ENCODE measurements at regions not wholly inside any gene's neighbourhood (a gene's known extent, or its start where the extent isn't known, plus 50 kb on each side); places are given as distances from the start of the nearest gene placed in this dataset.
"Not testable (repeated sequence)": the region's sequence is repeated elsewhere in the genome, so short reads cannot be mapped to it uniquely, and the experiment has no call there.

- H3K27ac ChIP-seq (ENCODE audit: low read depth, low read length), result no peak overlapping the region
- H3K4me3 ChIP-seq (ENCODE audit: low read depth, low read length), result no peak overlapping the region
- H3K27me3 ChIP-seq (ENCODE audit: control insufficient read depth, insufficient read depth, low read length), result no peaks in the 10 kb centered on the region
- peaks cover 11% of the 10 kb centered on the region; the same call in 1 of the 2 replicates for H3K9me3 ChIP-seq (ENCODE audit: control insufficient read depth, insufficient read depth, low read length)
- ChIA-PET CTCF (no interaction called here), POLR2A (no interaction called here)
- no peak for DNase-seq (ENCODE audit: low read depth, low spot score)
- no peak for TF ChIP-seq CTCF (IDR thresholded peaks at IDR 0.05; ENCODE audit: low read depth, low read length)
These were observed 370.7 kb upstream of the SGO1 start for GRCh38 chr3:20556661-20557060.

DNA sequence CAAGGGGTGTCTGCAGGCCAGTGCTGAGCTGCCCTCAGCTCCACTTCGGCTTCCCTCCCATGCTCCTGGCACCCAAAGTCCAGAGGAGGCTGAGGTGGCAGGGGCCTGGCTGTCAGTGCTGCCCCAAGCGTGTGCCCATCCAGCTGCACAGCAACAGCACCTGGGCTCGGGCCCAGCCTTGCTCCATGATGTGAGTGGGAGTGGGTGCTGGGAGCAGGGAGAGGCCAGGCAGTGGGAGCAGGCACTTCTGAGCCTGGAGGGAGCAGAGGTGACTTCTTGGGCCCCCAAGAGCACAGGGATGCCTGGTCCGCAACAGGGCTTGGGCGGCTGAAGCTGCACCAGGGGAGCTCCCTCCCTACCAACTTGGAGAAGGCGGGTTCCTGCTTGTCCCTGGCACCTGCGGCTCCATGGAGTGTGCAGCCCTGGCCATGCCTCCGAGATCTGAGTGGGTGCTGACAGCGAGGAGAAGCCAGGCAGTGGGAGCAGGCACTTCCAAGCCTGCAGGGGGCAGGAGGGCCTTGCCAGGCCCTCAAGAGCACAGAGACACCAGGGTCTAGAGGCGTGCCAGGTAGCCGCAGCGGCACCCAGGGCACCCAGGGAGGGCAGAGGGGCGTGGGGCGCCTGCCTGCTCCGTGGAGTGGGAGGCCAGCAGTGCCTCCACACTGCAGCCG lies 366.7 kb upstream of the SGO1 start:
- CTCF ChIA-PET, result no interaction called here
- no peak overlapping the region for H3K27ac ChIP-seq (ENCODE audit: low read depth, low read length)

DNA sequence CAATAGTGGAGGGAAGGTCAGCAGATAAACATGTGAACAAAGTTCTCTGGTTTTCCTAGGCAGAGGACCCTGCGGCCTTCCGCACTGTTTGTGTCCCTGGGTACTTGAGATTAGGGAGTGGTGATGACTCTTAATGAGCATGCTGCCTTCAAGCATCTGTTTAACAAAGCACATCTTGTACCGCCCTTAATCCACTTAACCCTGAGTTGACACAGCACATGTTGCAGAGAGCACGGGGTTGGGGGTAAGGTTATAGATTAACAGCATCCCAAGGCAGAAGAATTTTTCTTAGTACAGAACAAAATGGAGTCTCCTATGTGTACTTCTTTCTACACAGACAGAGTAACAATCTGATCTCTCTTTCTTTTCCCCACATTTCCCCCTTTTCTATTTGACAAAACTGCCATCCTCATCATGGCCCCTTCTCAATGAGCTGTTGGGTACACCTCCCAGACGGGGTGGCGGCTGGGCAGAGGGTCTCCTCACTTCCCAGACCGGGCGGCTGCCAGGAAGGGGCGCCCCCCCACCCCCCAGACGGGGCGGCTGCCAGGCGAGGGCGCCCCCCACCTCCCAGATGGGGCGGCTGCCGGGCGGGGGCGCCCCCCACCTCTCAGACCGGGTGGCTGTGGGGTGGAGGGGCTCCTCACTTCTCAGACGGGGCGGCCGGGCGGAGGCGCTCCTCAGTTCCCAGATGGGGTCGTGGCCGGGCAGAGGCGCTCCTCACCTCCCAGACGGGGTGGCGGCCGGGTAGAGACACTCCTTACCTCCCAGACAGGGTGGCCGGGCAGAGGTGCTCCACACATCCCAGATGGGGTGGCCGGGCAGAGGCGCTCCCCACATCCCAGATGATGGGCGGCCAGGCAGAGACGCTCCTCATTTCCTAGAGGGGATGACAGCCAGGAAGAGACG lies 361.6 kb upstream of the SGO1 start:
- H3K27ac ChIP-seq (ENCODE audit: low read depth, low read length); POLR2A ChIA-PET; H3K4me3 ChIP-seq (ENCODE audit: low read depth, low read length); H3K27me3 ChIP-seq (ENCODE audit: control insufficient read depth, insufficient read depth, low read length); DNase-seq (ENCODE audit: low read depth, low spot score): not testable (repeated sequence)
- peaks cover 11% of the 10 kb centered on the region; the same call in 1 of the 2 replicates for H3K9me3 ChIP-seq (ENCODE audit: control insufficient read depth, insufficient read depth, low read length)
- CTCF ChIA-PET, result interaction anchor here (0.6 kb wide), 1 partner anchor 17 kb away, joined by 3 read pairs; no protein-coding TSS in a partner anchor

More for the DNA sequence above, 366.7 kb upstream of the SGO1 start:
- Histone ChIP-seq H3K9me3 (ENCODE audit: control insufficient read depth, insufficient read depth, low read length) (peaks cover 17% of the 10 kb centered on the region; the same call in 1 of the 2 replicates), H3K4me3 (ENCODE audit: low read depth, low read length) (no peak overlapping the region), H3K27me3 (ENCODE audit: control insufficient read depth, insufficient read depth, low read length) (no peaks in the 10 kb centered on the region)
- POLR2A ChIA-PET, result no interaction called here
- TF ChIP-seq CTCF (IDR thresholded peaks at IDR 0.05; ENCODE audit: low read depth, low read length), result no peak
- no peak for DNase-seq (ENCODE audit: low read depth, low spot score)

GRCh38 chr3:20546636-20547035 lies 360.6 kb upstream of the SGO1 start:
- Histone ChIP-seq H3K27me3 (ENCODE audit: control insufficient read depth, insufficient read depth, low read length) (no peaks in the 10 kb centered on the region), H3K27ac (ENCODE audit: low read depth, low read length) (no peak overlapping the region), H3K4me3 (ENCODE audit: low read depth, low read length) (no peak overlapping the region), H3K9me3 (ENCODE audit: control insufficient read depth, insufficient read depth, low read length) (peaks cover 6% of the 10 kb centered on the region; the same call in 1 of the 2 replicates)
- no peak for TF ChIP-seq CTCF (IDR thresholded peaks at IDR 0.05; ENCODE audit: low read depth, low read length)
- DNase-seq (ENCODE audit: low read depth, low spot score), result no peak
- POLR2A ChIA-PET, result no interaction called here
- CTCF ChIA-PET, result interaction anchor here (0.6 kb wide), 1 partner anchor 16 kb away, joined by 3 read pairs; no protein-coding TSS in a partner anchor

- Histone ChIP-seq H3K9me3 (ENCODE audit: control insufficient read depth, insufficient read depth, low read length) (peaks cover 5% of the 10 kb centered on the region; the same call in 1 of the 2 replicates), H3K27me3 (ENCODE audit: control insufficient read depth, insufficient read depth, low read length) (no peaks in the 10 kb centered on the region), H3K27ac (ENCODE audit: low read depth, low read length) (no peak overlapping the region), H3K4me3 (ENCODE audit: low read depth, low read length) (no peak overlapping the region)
- no peak for DNase-seq (ENCODE audit: low read depth, low spot score)
- TF ChIP-seq CTCF (IDR thresholded peaks at IDR 0.05; ENCODE audit: low read depth, low read length), result no peak
- POLR2A ChIA-PET, result no interaction called here
- CTCF ChIA-PET, result no interaction called here
These were observed 357.7 kb upstream of the SGO1 start for GRCh38 chr3:20543535-20544226.

All from AG04450 (cell line).